HepG2 (cell line): ENCODE measurements at regions not wholly inside any gene's neighbourhood (a gene's known extent, or its start where the extent isn't known, plus 50 kb on each side); places are given as distances from the start of the nearest gene placed in this dataset.

Experiments used
- ATAC-seq: fragments of 200-7000 bp; cut with Tn5 transposase; 3 replicates; pipeline ENCODE4 v1.9.1; 2020; ENCODE audit warnings: mild to moderate bottlenecking, moderate library complexity
- BruUV-seq: library from RNA; stranded (reverse); fragments of 400-500 nt; replicated peaks from 2 replicates; lab custom pipeline; 2021; lab: Mats Ljungman, UMichigan
- CTCF ChIA-PET: fragments of 300-600 bp; formaldehyde crosslinking; extraction: SDS; loops from one replicate; lab custom pipeline; 2021; ENCODE audit warnings: low total read pairs, inconsistent platforms, low intra/inter-chr PET ratio; lab: Yijun Ruan, JAX
- POLR2A ChIA-PET: fragments of 350-600 bp; sonication (Branson Sonifier 250); formaldehyde crosslinking; loops from one replicate; lab custom pipeline; 2020; ENCODE audit warnings: antibody characterized with exemption, inconsistent platforms; lab: Yijun Ruan, JAX
- DNase-seq: peaks from one replicate; pipeline ENCODE4 v3.0.0-alpha.2; 2015; ENCODE audit warnings: low spot score
- FAIRE-seq: peaks from 3 replicates; lab custom pipeline; 2011; peaks lifted over from hg19 to GRCh38; lab: Jason Lieb, UNC
- H2AFZ ChIP-seq: one replicate; pipeline ENCODE4 v1.6.1; 2011; ENCODE audit warnings: low read length, inconsistent platforms
- H3K27ac ChIP-seq: fragments of 300-600 bp; 3 replicates; pipeline ENCODE4 v1.8.0; 2011; ENCODE audit warnings: mixed run types, mild to moderate bottlenecking, mixed read lengths, low read length, inconsistent platforms; ENCODE audit not compliant: insufficient read depth; ENCODE audit errors: extremely low read length
- H3K27me3 ChIP-seq, 2 experiments: fragments of 200-600 bp in 1 of 2; 2 replicates in 1 of 2; 3 replicates in 1 of 2; pipeline versions ENCODE4 v1.6.0 to v1.8.0; 2011; ENCODE audit warnings: low read length in 2 of 2, mild to moderate bottlenecking in 2 of 2, moderate library complexity in 2 of 2, inconsistent platforms in 1 of 2; ENCODE audit not compliant: insufficient read depth in 2 of 2, control insufficient read depth in 1 of 2
- H3K36me3 ChIP-seq, 2 experiments: fragments of 200-600 bp in 1 of 2; replicated peaks in 1 of 2; 2 replicates in 1 of 2; 3 replicates in 1 of 2; pipeline versions ENCODE4 v1.5.1 to v1.8.0; 2011; ENCODE audit warnings: low read length in 2 of 2, inconsistent platforms in 1 of 2; ENCODE audit not compliant: insufficient read depth in 2 of 2, control insufficient read depth in 1 of 2
- H3K4me1 ChIP-seq: 2 replicates; pipeline ENCODE4 v1.5.1; 2012; ENCODE audit warnings: low read length, inconsistent platforms; ENCODE audit not compliant: insufficient read depth
- H3K4me2 ChIP-seq: 2 replicates; pipeline ENCODE4 v1.6.0; 2011; ENCODE audit warnings: low read depth, low read length, inconsistent platforms
- H3K4me3 ChIP-seq, 3 experiments: fragments of 200-600 bp in 1 of 3; sonication (generic), shearing (Covaris generic) in 1 of 3; replicated peaks in 1 of 3; 2 replicates each; pipeline ENCODE4 v1.5.1; 2011 to 2016; ENCODE audit warnings: low read length in 3 of 3, inconsistent platforms in 2 of 3, low read depth in 2 of 3, mild to moderate bottlenecking in 2 of 3, control low read depth in 1 of 3, mixed read lengths in 1 of 3; ENCODE audit not compliant: insufficient read depth in 1 of 3
- H3K79me2 ChIP-seq: one replicate; pipeline ENCODE4 v1.6.1; 2011; ENCODE audit warnings: low read length, inconsistent platforms; ENCODE audit not compliant: insufficient read depth
- H3K9ac ChIP-seq: 2 replicates; pipeline ENCODE4 v1.6.0; 2011; ENCODE audit warnings: mild to moderate bottlenecking, low read depth, low read length, inconsistent platforms; ENCODE audit not compliant: insufficient read depth
- H3K9me3 ChIP-seq: 2 replicates; pipeline ENCODE4 v1.5.1; 2012; ENCODE audit warnings: mild to moderate bottlenecking, low read length
- H4K20me1 ChIP-seq: 2 replicates; pipeline ENCODE4 v1.6.0; 2011; ENCODE audit warnings: inconsistent platforms, mild to moderate bottlenecking, low read length, moderate library complexity; ENCODE audit not compliant: insufficient read depth
- DMAP1 ChIP-seq: IDR thresholded peaks from 2 replicates; pipeline ENCODE4 v1.6.1; 2016
- HNRNPUL1 ChIP-seq: fragments of 200-400 bp; formaldehyde crosslinking; IDR thresholded peaks from 2 replicates; pipeline ENCODE4 v1.6.1; 2017; ENCODE audit warnings: low read depth, mild to moderate bottlenecking, low read length, moderate library complexity
- MIER2 ChIP-seq: IDR thresholded peaks from 2 replicates; pipeline ENCODE4 v1.6.1; 2016; ENCODE audit warnings: missing biosample characterization, missing genetic modification reagents
- MXD1 ChIP-seq: sonication (generic); formaldehyde crosslinking; IDR thresholded peaks from 2 replicates; pipeline ENCODE4 v1.4.0; 2020; ENCODE audit warnings: mild to moderate bottlenecking, missing genetic modification reagents
- PHF21A ChIP-seq: sonication (generic); formaldehyde crosslinking; IDR thresholded peaks from 2 replicates; pipeline ENCODE4 v1.5.0; 2020; ENCODE audit warnings: mild to moderate bottlenecking, missing genetic modification reagents
- PLRG1 ChIP-seq: fragments of 450-650 bp; conservative IDR thresholded peaks from 2 replicates; pipeline ENCODE4 v1.6.1; 2016
- SNAPC2 ChIP-seq: sonication (generic); formaldehyde crosslinking; IDR thresholded peaks from 2 replicates; pipeline ENCODE4 v1.8.1; 2022; ENCODE audit warnings: mild to moderate bottlenecking, missing genetic modification reagents
- TARDBP ChIP-seq: sonication (generic); formaldehyde crosslinking; IDR thresholded peaks from 2 replicates; pipeline ENCODE4 v1.8.0; 2022; ENCODE audit warnings: mild to moderate bottlenecking, missing genetic modification reagents
- TSC22D2 ChIP-seq: sonication (generic); formaldehyde crosslinking; IDR thresholded peaks from 2 replicates; pipeline ENCODE4 v1.5.1; 2020; ENCODE audit warnings: missing genetic modification reagents, mild to moderate bottlenecking, borderline replicate concordance
- ZNF101 ChIP-seq: sonication (generic); formaldehyde crosslinking; IDR thresholded peaks from 2 replicates; pipeline ENCODE4 v1.4.0; 2020; ENCODE audit warnings: mild to moderate bottlenecking, low read depth, missing genetic modification reagents, borderline replicate concordance
- ZNF350 ChIP-seq: sonication (generic); formaldehyde crosslinking; IDR thresholded peaks from 2 replicates; pipeline ENCODE4 v1.4.0; 2020; ENCODE audit warnings: mild to moderate bottlenecking, low read depth, missing genetic modification reagents, borderline replicate concordance
- ZNF496 ChIP-seq: sonication (generic); formaldehyde crosslinking; IDR thresholded peaks from 2 replicates; pipeline ENCODE4 v1.8.1; 2023; ENCODE audit warnings: mild to moderate bottlenecking, moderate library complexity, missing genetic modification reagents; ENCODE audit not compliant: insufficient replicate concordance
- ZNF75D ChIP-seq: sonication (generic); formaldehyde crosslinking; IDR thresholded peaks from 2 replicates; pipeline ENCODE4 v1.8.1; 2023; ENCODE audit warnings: missing genetic modification reagents, mild to moderate bottlenecking, borderline replicate concordance
- ZNF781 ChIP-seq: sonication (generic); formaldehyde crosslinking; IDR thresholded peaks from 2 replicates; pipeline ENCODE4 v1.5.1; 2020; ENCODE audit warnings: borderline replicate concordance, mild to moderate bottlenecking, missing genetic modification reagents; ENCODE audit errors: not compliant biosample characterization
- ZNF878 ChIP-seq: sonication (generic); formaldehyde crosslinking; IDR thresholded peaks from 2 replicates; pipeline ENCODE4 v1.8.1; 2023; ENCODE audit warnings: mild to moderate bottlenecking, missing genetic modification reagents, moderate library complexity
- WGBS: methylation state at CpG from one replicate; pipeline ENCODE4 v1.1.6; 2017; ENCODE audit warnings: low lambda C conversion rate; 5-methylcytosine and 5-hydroxymethylcytosine counted together
- in situ Hi-C: cut with HindIII; loops from 2 replicates; pipeline ENCODE4 v1.10.0; 2017; ENCODE audit warnings: low pct_unique_long_range_greater_than_20kb; ENCODE audit not compliant: extremely low pct_ligation_motif_present
- intact Hi-C: fragments of 100-400 bp; cut with micrococcal nuclease; formaldehyde crosslinking; loops from one replicate; pipeline ENCODE4 v1.10.0; 2022; ENCODE audit not compliant: unreplicated experiment
- TF ChIP-seq, protein P1 (sequence below): sonication (generic); formaldehyde crosslinking; IDR thresholded peaks from 2 replicates; pipeline ENCODE4 v1.5.0; 2020; ENCODE audit warnings: missing genetic modification reagents, mild to moderate bottlenecking, borderline replicate concordance

- H3K4me3 ChIP-seq, result no peak overlapping the region
- H4K20me1 ChIP-seq, result no peaks in the 10 kb centered on the region
- no peaks in the 10 kb centered on the region for H3K79me2 ChIP-seq
- no peak overlapping the region for H3K4me2 ChIP-seq
- intact Hi-C loops, result no loop called here
- FAIRE-seq, result no peak
- no peak overlapping the region for H2AFZ ChIP-seq
- CTCF ChIA-PET, result no interaction called here
- WGBS, result 65% methylated on average over 4 of the region's 7 CpGs
- no peak for DNase-seq
- TF ChIP-seq MIER2 (CRISPR knock-in tag) (no peak), ZNF496 (CRISPR knock-in tag) (no peak), ZNF350 (CRISPR knock-in tag) (no peak), TSC22D2 (CRISPR knock-in tag) (no peak), PLRG1 (no peak), DMAP1 (CRISPR knock-in tag) (no peak), TARDBP (CRISPR knock-in tag) (no peak), ZNF101 (CRISPR knock-in tag) (no peak), MXD1 (no peak), ZNF781 (CRISPR knock-in tag) (no peak)
- TF ChIP-seq, all 625 proteins: peak for 0
- Histone ChIP-seq H3K27ac (no peak overlapping the region), H3K9ac (no peak overlapping the region), H3K4me1 (no peaks in the 10 kb centered on the region), H3K36me3 (no peaks in the 10 kb centered on the region), H3K27me3 (no peaks in the 10 kb centered on the region), H3K9me3 (no peaks in the 10 kb centered on the region)
- ATAC-seq, result no peak
- POLR2A ChIA-PET, result no interaction called here
- in situ Hi-C loops, result no loop called here
- BruUV-seq, result no TSS peak
Measured at GRCh38 chrX:39669668-39670067, 428.1 kb downstream of the BCOR start.

GRCh38 chrX:39670281-39670680, 427.5 kb downstream of the BCOR start:
- ChIA-PET CTCF (no interaction called here), POLR2A (no interaction called here)
- no peak overlapping the region for H2AFZ ChIP-seq
- no peaks in the 10 kb centered on the region for H3K36me3 ChIP-seq
- no peaks in the 10 kb centered on the region for H3K79me2 ChIP-seq
- H3K4me1 ChIP-seq, result no peaks in the 10 kb centered on the region
- no peaks in the 10 kb centered on the region for H3K27me3 ChIP-seq
- H3K4me3 ChIP-seq, result no peak overlapping the region
- DNase-seq (no peak), ATAC-seq (no peak), FAIRE-seq (no peak)
- in situ Hi-C loops (no loop called here), intact Hi-C loops (no loop called here)
- H4K20me1 ChIP-seq, result no peaks in the 10 kb centered on the region
- H3K27ac ChIP-seq, result no peak overlapping the region
- WGBS, result 16% methylated on average over 4 of the region's 5 CpGs
- H3K9me3 ChIP-seq, result no peaks in the 10 kb centered on the region
- no peak overlapping the region for H3K9ac ChIP-seq
- BruUV-seq, result no TSS peak
- TF ChIP-seq ZNF878 (CRISPR knock-in tag) (no peak), ZNF75D (CRISPR knock-in tag) (no peak), SNAPC2 (CRISPR knock-in tag) (no peak), PHF21A (CRISPR knock-in tag) (no peak), HNRNPUL1 (no peak)
- TF ChIP-seq, protein P1, sequence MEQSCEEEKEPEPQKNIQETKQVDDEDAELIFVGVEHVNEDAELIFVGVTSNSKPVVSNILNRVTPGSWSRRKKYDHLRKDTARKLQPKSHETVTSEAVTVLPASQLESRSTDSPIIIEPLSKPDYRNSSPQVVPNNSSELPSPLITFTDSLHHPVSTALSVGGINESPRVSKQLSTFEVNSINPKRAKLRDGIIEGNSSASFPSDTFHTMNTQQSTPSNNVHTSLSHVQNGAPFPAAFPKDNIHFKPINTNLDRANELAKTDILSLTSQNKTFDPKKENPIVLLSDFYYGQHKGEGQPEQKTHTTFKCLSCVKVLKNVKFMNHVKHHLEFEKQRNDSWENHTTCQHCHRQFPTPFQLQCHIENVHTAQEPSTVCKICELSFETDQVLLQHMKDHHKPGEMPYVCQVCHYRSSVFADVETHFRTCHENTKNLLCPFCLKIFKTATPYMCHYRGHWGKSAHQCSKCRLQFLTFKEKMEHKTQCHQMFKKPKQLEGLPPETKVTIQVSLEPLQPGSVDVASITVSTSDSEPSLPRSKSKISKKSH, result no peak
- H3K4me2 ChIP-seq, result no peak overlapping the region
